ENCODE measurements at regions not wholly inside any gene's neighbourhood (a gene's known extent, or its start where the extent isn't known, plus 50 kb on each side); places are given as distances from the start of the nearest gene placed in this dataset.

DNA sequence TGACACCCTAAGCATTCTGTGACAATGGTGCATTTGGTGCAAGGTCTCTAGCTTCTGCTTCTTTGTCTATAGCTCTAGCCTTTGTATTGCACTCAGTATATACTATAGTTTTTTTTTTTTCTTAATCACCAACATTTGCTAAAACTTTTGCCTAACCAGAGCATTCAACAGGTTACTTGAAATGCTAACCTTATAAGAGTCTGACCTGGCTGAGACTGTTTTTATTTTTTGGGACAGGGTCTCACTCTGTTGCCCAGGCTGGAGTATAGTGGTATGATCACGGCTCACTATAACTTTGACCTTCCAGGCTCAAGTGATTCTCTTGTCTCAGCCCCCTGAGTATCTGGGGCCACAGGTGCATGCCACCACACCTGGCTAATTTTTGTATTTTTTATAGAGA is 92.4 kb downstream of the ZNF365 start:
- peaks cover 10% of the 10 kb centered on the region for H3K4me1 Mint-ChIP-seq
- no peaks in the 10 kb centered on the region for H3K9me3 Mint-ChIP-seq

DNA sequence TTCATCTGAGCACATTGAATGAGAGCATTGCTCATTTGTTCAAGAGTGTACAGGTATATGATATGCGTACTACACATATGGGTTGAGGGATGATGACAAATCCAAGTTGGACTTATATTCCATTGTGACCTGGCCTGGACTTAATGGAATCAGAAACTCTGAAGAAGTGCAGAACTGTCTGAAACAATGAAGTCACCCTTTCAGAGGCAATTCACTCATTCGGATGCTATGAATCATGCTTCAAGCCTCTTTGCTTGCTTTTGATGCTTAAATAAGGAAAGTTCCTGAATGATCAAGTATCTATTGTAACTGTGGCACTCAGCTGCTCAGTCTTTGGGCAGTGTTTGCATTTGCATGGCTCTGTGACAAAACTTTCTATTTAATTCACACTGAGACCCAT is 93.4 kb downstream of the ZNF365 start:
- Mint-ChIP-seq H3K4me1 (peaks cover 2% of the 10 kb centered on the region), H3K27me3 (ENCODE audit: low read depth, poor library complexity) (no peaks in the 10 kb centered on the region), H3K27ac (no peak overlapping the region), H3K9me3 (no peaks in the 10 kb centered on the region), H3K36me3 (ENCODE audit: low read depth) (no peaks in the 10 kb centered on the region), H3K4me3 (no peak overlapping the region)
- TF ChIP-seq, protein P1, sequence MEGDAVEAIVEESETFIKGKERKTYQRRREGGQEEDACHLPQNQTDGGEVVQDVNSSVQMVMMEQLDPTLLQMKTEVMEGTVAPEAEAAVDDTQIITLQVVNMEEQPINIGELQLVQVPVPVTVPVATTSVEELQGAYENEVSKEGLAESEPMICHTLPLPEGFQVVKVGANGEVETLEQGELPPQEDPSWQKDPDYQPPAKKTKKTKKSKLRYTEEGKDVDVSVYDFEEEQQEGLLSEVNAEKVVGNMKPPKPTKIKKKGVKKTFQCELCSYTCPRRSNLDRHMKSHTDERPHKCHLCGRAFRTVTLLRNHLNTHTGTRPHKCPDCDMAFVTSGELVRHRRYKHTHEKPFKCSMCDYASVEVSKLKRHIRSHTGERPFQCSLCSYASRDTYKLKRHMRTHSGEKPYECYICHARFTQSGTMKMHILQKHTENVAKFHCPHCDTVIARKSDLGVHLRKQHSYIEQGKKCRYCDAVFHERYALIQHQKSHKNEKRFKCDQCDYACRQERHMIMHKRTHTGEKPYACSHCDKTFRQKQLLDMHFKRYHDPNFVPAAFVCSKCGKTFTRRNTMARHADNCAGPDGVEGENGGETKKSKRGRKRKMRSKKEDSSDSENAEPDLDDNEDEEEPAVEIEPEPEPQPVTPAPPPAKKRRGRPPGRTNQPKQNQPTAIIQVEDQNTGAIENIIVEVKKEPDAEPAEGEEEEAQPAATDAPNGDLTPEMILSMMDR (IDR thresholded peaks at IDR 0.05), result no peak
- no peak for DNase-seq

More for the DNA sequence above, 92.4 kb downstream of the ZNF365 start:
- H3K4me3 Mint-ChIP-seq, result no peak overlapping the region
- no peak overlapping the region for H3K27ac Mint-ChIP-seq
- H3K36me3 Mint-ChIP-seq (ENCODE audit: low read depth), result no peaks in the 10 kb centered on the region
- H3K27me3 Mint-ChIP-seq (ENCODE audit: low read depth, poor library complexity), result peaks cover 3% of the 10 kb centered on the region
- no peak for DNase-seq
- TF ChIP-seq, protein P1 (IDR thresholded peaks at IDR 0.05), result no peak

DNA sequence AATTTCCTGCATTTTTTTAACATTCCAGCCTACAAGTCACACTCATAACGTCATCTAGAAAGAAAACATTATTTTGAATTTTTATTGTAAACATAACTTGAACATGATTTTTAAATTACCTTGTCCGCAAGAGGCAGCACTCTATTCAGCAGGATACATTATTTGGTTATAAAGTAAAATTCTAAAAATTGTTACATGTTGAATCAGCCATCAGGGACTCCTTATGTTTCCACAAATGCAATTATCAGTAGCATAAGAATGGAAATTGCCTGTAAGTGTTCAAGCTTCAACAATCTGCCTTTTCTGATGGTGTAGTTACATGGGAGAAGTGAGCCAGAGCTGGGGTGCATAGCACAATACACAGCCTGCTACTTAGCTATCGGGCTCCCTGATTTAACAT is 97.5 kb downstream of the ZNF365 start:
- no peaks in the 10 kb centered on the region for H3K9me3 Mint-ChIP-seq
- no peak for DNase-seq

GRCh38 chr10:62473241-62473640 is 99.1 kb downstream of the ZNF365 start:
- no peak overlapping the region for H3K4me3 Mint-ChIP-seq
- TF ChIP-seq, protein P1 (IDR thresholded peaks at IDR 0.05), result no peak
- no peaks in the 10 kb centered on the region for H3K4me1 Mint-ChIP-seq
- DNase-seq, result no peak
- H3K27me3 Mint-ChIP-seq (ENCODE audit: low read depth, poor library complexity), result peaks cover 17% of the 10 kb centered on the region
- H3K36me3 Mint-ChIP-seq (ENCODE audit: low read depth), result no peaks in the 10 kb centered on the region
- H3K27ac Mint-ChIP-seq, result no peak overlapping the region
- H3K9me3 Mint-ChIP-seq, result peaks cover 4% of the 10 kb centered on the region

More for the DNA sequence above, 97.5 kb downstream of the ZNF365 start:
- no peak overlapping the region for H3K4me3 Mint-ChIP-seq
- TF ChIP-seq, protein P1 (IDR thresholded peaks at IDR 0.05), result no peak
- H3K27me3 Mint-ChIP-seq (ENCODE audit: low read depth, poor library complexity), result peaks cover 12% of the 10 kb centered on the region
- H3K36me3 Mint-ChIP-seq (ENCODE audit: low read depth), result no peaks in the 10 kb centered on the region
- no peak overlapping the region for H3K27ac Mint-ChIP-seq
- H3K4me1 Mint-ChIP-seq, result no peaks in the 10 kb centered on the region

DNA sequence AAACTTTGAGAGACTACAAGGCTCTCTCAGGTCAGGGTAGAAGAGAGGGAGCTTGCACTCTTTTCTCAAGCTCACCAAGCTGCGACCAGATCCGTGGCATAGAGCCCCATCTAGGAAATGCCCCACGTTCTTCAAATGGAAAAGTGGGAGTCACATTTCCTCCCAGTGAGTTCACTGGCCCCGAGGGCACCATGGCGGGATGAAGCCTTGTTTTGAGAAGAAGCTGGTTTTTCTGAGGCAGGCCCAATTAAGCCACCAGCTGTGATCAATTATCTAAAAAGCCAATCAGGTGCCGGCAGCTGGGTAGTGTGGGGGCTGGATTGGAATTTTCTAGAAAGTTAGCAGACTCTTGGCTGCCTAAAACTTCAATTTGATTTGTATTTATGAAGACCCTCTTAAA is 101.4 kb downstream of the ZNF365 start:
- no peak overlapping the region for H3K27ac Mint-ChIP-seq
- no peaks in the 10 kb centered on the region for H3K4me1 Mint-ChIP-seq
- H3K27me3 Mint-ChIP-seq (ENCODE audit: low read depth, poor library complexity), result peaks cover 23% of the 10 kb centered on the region
- TF ChIP-seq, protein P1 (IDR thresholded peaks at IDR 0.05), result no peak
- DNase-seq, result no peak
- H3K4me3 Mint-ChIP-seq, result no peak overlapping the region
- H3K36me3 Mint-ChIP-seq (ENCODE audit: low read depth), result no peaks in the 10 kb centered on the region
- H3K9me3 Mint-ChIP-seq, result peaks cover 4% of the 10 kb centered on the region

DNA sequence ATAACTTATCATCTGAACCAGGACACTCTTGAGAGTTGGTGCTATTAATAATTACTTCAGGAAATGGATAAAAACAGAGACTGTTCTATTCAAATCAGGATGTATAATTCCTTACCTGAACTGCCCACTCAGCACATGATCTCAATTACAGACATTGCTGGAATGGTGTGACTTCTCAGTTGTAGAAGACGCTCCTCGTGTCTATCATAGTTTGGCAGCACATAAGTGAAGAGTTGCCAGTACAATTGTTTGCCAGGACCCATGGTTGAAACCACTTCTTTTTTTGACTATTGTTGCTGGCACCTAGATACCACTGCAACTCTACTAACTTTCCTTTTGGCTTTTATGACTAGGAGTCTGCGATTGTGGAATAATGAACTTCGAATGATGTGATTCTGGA is 105.4 kb downstream of the ZNF365 start:
- H3K36me3 Mint-ChIP-seq (ENCODE audit: low read depth), result no peaks in the 10 kb centered on the region
- TF ChIP-seq, protein P1 (IDR thresholded peaks at IDR 0.05), result no peak
- DNase-seq, result no peak
- peaks cover 13% of the 10 kb centered on the region for H3K27me3 Mint-ChIP-seq (ENCODE audit: low read depth, poor library complexity)
- no peak overlapping the region for H3K27ac Mint-ChIP-seq
- H3K4me3 Mint-ChIP-seq, result no peak overlapping the region
- peaks cover 7% of the 10 kb centered on the region for H3K9me3 Mint-ChIP-seq
- H3K4me1 Mint-ChIP-seq, result no peaks in the 10 kb centered on the region
